GM12878 (cell line): ENCODE measurements at regions not wholly inside any gene's neighbourhood (a gene's known extent, or its start where the extent isn't known, plus 50 kb on each side); places are given as distances from the start of the nearest gene placed in this dataset.

Experiments
- ATF7 ChIP-seq: fragments of 450-650 bp; IDR thresholded peaks from 2 replicates; pipeline ENCODE4 v1.6.1; 2016; ENCODE audit warnings: low read depth, mild to moderate bottlenecking
- BHLHE40 ChIP-seq, 2 experiments: fragments of 450-650 bp in 1 of 2; IDR thresholded peaks; 2 replicates each; pipeline ENCODE4 v1.6.1; 2011 to 2017; ENCODE audit warnings: low read depth in 2 of 2, borderline replicate concordance in 1 of 2, improper control_type of control experiment in 1 of 2, low read length in 1 of 2, mild to moderate bottlenecking in 1 of 2
- BRCA1 ChIP-seq: IDR thresholded peaks from 2 replicates; pipeline ENCODE4 v1.6.1; 2011; ENCODE audit warnings: low read depth, low read length, improper control_type of control experiment
- CBFB ChIP-seq: IDR thresholded peaks from 2 replicates; pipeline ENCODE4 v1.6.1; 2016; ENCODE audit warnings: antibody characterized with exemption, low read depth
- CEBPB ChIP-seq, 2 experiments: fragments of 150-350 bp in 1 of 2; IDR thresholded peaks; 2 replicates each; pipeline ENCODE4 v1.6.1; 2012 to 2014; ENCODE audit warnings: low read depth in 2 of 2, low read length in 2 of 2, borderline replicate concordance in 1 of 2, inconsistent platforms in 1 of 2
- EED ChIP-seq: sonication (generic); IDR thresholded peaks from 2 replicates; pipeline ENCODE4 v1.6.1; 2016; ENCODE audit warnings: antibody characterized with exemption, low read depth
- FOS ChIP-seq: IDR thresholded peaks from 3 replicates; pipeline ENCODE4 v1.6.1; 2011; ENCODE audit warnings: borderline replicate concordance; ENCODE audit not compliant: insufficient read length; ENCODE audit errors: extremely low read depth
- FOXM1 ChIP-seq: IDR thresholded peaks from 2 replicates; pipeline ENCODE4 v1.6.1; 2012; ENCODE audit warnings: low read depth, mild to moderate bottlenecking, inconsistent platforms, low read length, moderate library complexity
- MEF2A ChIP-seq: IDR thresholded peaks from 2 replicates; pipeline ENCODE4 v1.6.1; 2011; ENCODE audit warnings: low read depth, mild to moderate bottlenecking, low read length, moderate library complexity; ENCODE audit not compliant: insufficient read depth
- NFIC ChIP-seq: IDR thresholded peaks from 2 replicates; pipeline ENCODE4 v1.6.1; 2012; ENCODE audit warnings: low read depth, mild to moderate bottlenecking, inconsistent platforms, low read length, moderate library complexity
- PAX5 ChIP-seq: IDR thresholded peaks from 2 replicates; pipeline ENCODE4 v1.6.1; 2011; ENCODE audit warnings: low read depth, low read length, borderline replicate concordance
- POLR2AphosphoS2 ChIP-seq: IDR thresholded peaks from 2 replicates; pipeline ENCODE4 v1.6.1; 2011; ENCODE audit warnings: low read depth, mild to moderate bottlenecking, low read length, improper control_type of control experiment, moderate library complexity
- POU2F2 ChIP-seq: IDR thresholded peaks from 3 replicates; pipeline ENCODE4 v1.6.1; 2011; ENCODE audit warnings: low read depth, mild to moderate bottlenecking, low read length, borderline replicate concordance
- RBBP5 ChIP-seq: fragments of 200-600 bp; sonication (generic); conservative IDR thresholded peaks from 2 replicates; pipeline ENCODE4 v1.6.1; 2016
- SIX5 ChIP-seq: IDR thresholded peaks from 2 replicates; pipeline ENCODE4 v1.6.1; 2011; ENCODE audit warnings: mild to moderate bottlenecking, low read depth, low read length, moderate library complexity; ENCODE audit not compliant: severe bottlenecking
- SP1 ChIP-seq: IDR thresholded peaks from one replicate; pipeline ENCODE4 v1.6.1; 2011; ENCODE audit warnings: low read depth, low read length
- TCF3 ChIP-seq: IDR thresholded peaks from 2 replicates; pipeline ENCODE4 v1.6.1; 2012; ENCODE audit warnings: low read depth, mild to moderate bottlenecking, low read length, borderline replicate concordance; ENCODE audit not compliant: insufficient read depth
- ZNF24 ChIP-seq: fragments of 450-650 bp; IDR thresholded peaks from 2 replicates; pipeline ENCODE4 v1.6.1; 2017; ENCODE audit warnings: antibody characterized with exemption, mild to moderate bottlenecking
- ZNF384 ChIP-seq: IDR thresholded peaks from 2 replicates; pipeline ENCODE4 v1.6.1; 2012; ENCODE audit warnings: low read depth, mild to moderate bottlenecking, low read length, improper control_type of control experiment, borderline replicate concordance
- TF ChIP-seq, protein P1 (sequence below): fragments of 450-650 bp; IDR thresholded peaks from 2 replicates; pipeline ENCODE4 v1.6.1; 2018; ENCODE audit warnings: borderline replicate concordance, mild to moderate bottlenecking; ENCODE audit not compliant: partially characterized antibody
- TF ChIP-seq, protein P2 (sequence below): fragments of 450-650 bp; IDR thresholded peaks from 2 replicates; pipeline ENCODE4 v1.6.1; 2016; ENCODE audit warnings: mild to moderate bottlenecking
- TF ChIP-seq, protein P3 (sequence below): fragments of 450-650 bp; IDR thresholded peaks from 2 replicates; pipeline ENCODE4 v1.6.1; 2017; ENCODE audit warnings: low read depth, mild to moderate bottlenecking, moderate library complexity
- TF ChIP-seq, protein P4 (sequence below): IDR thresholded peaks from 2 replicates; pipeline ENCODE4 v1.6.1; 2012; ENCODE audit warnings: low read length, inconsistent platforms
- TF ChIP-seq, protein P5 (sequence below): IDR thresholded peaks from 2 replicates; pipeline ENCODE4 v1.6.1; 2011; ENCODE audit warnings: low read depth, low read length, improper control_type of control experiment, borderline replicate concordance

DNA sequence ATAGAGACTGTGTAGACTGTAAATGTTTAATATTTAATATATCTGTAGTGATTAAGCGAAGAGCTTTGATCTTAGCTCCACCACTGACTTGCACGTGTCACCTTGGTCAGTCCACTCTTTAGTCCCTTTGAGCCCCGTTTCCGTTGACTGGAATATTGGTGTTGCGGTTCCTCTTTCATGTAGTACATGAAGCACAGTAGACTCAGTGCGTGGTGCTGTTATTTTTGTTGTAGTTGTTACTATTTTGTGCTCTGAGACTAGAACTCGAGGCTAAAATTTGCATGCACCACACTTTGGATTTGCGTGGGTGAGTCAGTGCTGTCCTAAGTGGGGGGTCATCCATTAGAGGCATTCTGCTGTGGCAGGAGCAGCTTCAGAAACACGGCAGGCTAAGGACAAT, 291.4 kb downstream of the QKI start (continued):
- TF ChIP-seq NFIC (peak; percentile 90), ZNF24 (no peak), CEBPB (IDR thresholded peaks at IDR 0.05; ENCODE audit: borderline replicate concordance in 1 of 2, low read depth in 2 of 2, low read length in 2 of 2) (no peak), SP1 (no peak), PAX5 (peak; percentile 40; the same call in 1 of the 2 replicates), FOS (no peak), BHLHE40 (IDR thresholded peaks at IDR 0.05; ENCODE audit: borderline replicate concordance in 1 of 2, low read depth in 2 of 2, low read length in 1 of 2) (peak; percentile 89 to 97), BRCA1 (no peak), MEF2A (peak; percentile 99), RBBP5 (no peak), EED (peak; percentile 93), ZNF384 (no peak), POU2F2 (peak; percentile 97), ATF7 (0 out of 2 replicates have a peak, but pooled peaks have one; percentile 37), POLR2AphosphoS2 (no peak), SIX5 (no peak), CBFB (peak; percentile 73; the same call in 1 of the 2 replicates), TCF3 (no peak), FOXM1 (peak; percentile 81)
- TF ChIP-seq, protein P1, sequence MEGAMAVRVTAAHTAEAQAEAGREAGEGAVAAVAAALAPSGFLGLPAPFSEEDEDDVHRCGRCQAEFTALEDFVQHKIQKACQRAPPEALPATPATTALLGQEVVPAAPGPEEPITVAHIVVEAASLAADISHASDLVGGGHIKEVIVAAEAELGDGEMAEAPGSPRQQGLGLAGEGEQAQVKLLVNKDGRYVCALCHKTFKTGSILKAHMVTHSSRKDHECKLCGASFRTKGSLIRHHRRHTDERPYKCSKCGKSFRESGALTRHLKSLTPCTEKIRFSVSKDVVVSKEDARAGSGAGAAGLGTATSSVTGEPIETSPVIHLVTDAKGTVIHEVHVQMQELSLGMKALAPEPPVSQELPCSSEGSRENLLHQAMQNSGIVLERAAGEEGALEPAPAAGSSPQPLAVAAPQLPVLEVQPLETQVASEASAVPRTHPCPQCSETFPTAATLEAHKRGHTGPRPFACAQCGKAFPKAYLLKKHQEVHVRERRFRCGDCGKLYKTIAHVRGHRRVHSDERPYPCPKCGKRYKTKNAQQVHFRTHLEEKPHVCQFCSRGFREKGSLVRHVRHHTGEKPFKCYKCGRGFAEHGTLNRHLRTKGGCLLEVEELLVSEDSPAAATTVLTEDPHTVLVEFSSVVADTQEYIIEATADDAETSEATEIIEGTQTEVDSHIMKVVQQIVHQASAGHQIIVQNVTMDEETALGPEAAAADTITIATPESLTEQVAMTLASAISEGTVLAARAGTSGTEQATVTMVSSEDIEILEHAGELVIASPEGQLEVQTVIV: no peak
- TF ChIP-seq, protein P2, sequence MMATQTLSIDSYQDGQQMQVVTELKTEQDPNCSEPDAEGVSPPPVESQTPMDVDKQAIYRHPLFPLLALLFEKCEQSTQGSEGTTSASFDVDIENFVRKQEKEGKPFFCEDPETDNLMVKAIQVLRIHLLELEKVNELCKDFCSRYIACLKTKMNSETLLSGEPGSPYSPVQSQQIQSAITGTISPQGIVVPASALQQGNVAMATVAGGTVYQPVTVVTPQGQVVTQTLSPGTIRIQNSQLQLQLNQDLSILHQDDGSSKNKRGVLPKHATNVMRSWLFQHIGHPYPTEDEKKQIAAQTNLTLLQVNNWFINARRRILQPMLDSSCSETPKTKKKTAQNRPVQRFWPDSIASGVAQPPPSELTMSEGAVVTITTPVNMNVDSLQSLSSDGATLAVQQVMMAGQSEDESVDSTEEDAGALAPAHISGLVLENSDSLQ: no peak
- TF ChIP-seq, protein P3, sequence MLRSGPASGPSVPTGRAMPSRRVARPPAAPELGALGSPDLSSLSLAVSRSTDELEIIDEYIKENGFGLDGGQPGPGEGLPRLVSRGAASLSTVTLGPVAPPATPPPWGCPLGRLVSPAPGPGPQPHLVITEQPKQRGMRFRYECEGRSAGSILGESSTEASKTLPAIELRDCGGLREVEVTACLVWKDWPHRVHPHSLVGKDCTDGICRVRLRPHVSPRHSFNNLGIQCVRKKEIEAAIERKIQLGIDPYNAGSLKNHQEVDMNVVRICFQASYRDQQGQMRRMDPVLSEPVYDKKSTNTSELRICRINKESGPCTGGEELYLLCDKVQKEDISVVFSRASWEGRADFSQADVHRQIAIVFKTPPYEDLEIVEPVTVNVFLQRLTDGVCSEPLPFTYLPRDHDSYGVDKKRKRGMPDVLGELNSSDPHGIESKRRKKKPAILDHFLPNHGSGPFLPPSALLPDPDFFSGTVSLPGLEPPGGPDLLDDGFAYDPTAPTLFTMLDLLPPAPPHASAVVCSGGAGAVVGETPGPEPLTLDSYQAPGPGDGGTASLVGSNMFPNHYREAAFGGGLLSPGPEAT: peak; percentile 50
- TF ChIP-seq, protein P4, sequence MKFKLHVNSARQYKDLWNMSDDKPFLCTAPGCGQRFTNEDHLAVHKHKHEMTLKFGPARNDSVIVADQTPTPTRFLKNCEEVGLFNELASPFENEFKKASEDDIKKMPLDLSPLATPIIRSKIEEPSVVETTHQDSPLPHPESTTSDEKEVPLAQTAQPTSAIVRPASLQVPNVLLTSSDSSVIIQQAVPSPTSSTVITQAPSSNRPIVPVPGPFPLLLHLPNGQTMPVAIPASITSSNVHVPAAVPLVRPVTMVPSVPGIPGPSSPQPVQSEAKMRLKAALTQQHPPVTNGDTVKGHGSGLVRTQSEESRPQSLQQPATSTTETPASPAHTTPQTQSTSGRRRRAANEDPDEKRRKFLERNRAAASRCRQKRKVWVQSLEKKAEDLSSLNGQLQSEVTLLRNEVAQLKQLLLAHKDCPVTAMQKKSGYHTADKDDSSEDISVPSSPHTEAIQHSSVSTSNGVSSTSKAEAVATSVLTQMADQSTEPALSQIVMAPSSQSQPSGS: peak; percentile 90
- TF ChIP-seq, protein P5, sequence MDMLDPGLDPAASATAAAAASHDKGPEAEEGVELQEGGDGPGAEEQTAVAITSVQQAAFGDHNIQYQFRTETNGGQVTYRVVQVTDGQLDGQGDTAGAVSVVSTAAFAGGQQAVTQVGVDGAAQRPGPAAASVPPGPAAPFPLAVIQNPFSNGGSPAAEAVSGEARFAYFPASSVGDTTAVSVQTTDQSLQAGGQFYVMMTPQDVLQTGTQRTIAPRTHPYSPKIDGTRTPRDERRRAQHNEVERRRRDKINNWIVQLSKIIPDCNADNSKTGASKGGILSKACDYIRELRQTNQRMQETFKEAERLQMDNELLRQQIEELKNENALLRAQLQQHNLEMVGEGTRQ: no peak
